HEK293 (cell line): ENCODE measurements at regions not wholly inside any gene's neighbourhood (a gene's known extent, or its start where the extent isn't known, plus 50 kb on each side); places are given as distances from the start of the nearest gene placed in this dataset.

ENCODE experiments used
- CTCF ChIA-PET: fragments of 350-600 bp; formaldehyde crosslinking; extraction: SDS; loops from one replicate; lab custom pipeline; 2021; ENCODE audit warnings: antibody characterized with exemption; lab: Yijun Ruan, JAX
- POLR2A ChIA-PET: fragments of 300-600 bp; formaldehyde crosslinking; extraction: SDS; loops from one replicate; lab custom pipeline; 2020; ENCODE audit warnings: antibody characterized with exemption, inconsistent platforms; lab: Yijun Ruan, JAX
- H3K27ac ChIP-seq: fragments of 200-500 bp; sonication (Bioruptor generic); 2 replicates; pipeline ENCODE4 v1.5.1; 2014; ENCODE audit warnings: low read depth, low read length, control low read depth, inconsistent platforms; ENCODE audit errors: extremely low read depth
- H3K36me3 ChIP-seq, 2 experiments: fragments of 200-500 bp in 1 of 2; sonication (Bioruptor generic) in 1 of 2; 1 replicate in 1 of 2; 2 replicates in 1 of 2; pipeline ENCODE4 v1.5.1; 2014 to 2017; ENCODE audit warnings: inconsistent platforms in 2 of 2, low read length in 2 of 2; ENCODE audit not compliant: control insufficient read depth in 2 of 2, insufficient read depth in 1 of 2
- H3K4me1 ChIP-seq: fragments of 200-500 bp; sonication (Bioruptor generic); 2 replicates; pipeline ENCODE4 v1.5.1; 2014; ENCODE audit warnings: mild to moderate bottlenecking, low read length, inconsistent platforms; ENCODE audit not compliant: control insufficient read depth, insufficient read depth
- H3K4me3 ChIP-seq: 2 replicates; pipeline ENCODE4 v1.5.1; 2011; ENCODE audit warnings: low read depth, mild to moderate bottlenecking, control low read depth, low read length, moderate library complexity
- H3K9me3 ChIP-seq: fragments of 200-500 bp; sonication (Bioruptor generic); 2 replicates; pipeline ENCODE4 v1.5.1; 2014; ENCODE audit warnings: low read depth, low read length, inconsistent platforms; ENCODE audit not compliant: control insufficient read depth, insufficient read depth
- BCL11B ChIP-seq: fragments of 450-650 bp; formaldehyde crosslinking; IDR thresholded peaks from 2 replicates; pipeline ENCODE4 v1.5.1; 2016; ENCODE audit warnings: low read depth, missing biosample characterization, missing genetic modification characterization
- INSM2 ChIP-seq: fragments of 450-650 bp; formaldehyde crosslinking; IDR thresholded peaks from 2 replicates; pipeline ENCODE4 v1.5.1; 2016; ENCODE audit warnings: missing biosample characterization, missing genetic modification characterization
- MYNN ChIP-seq: fragments of 450-650 bp; formaldehyde crosslinking; IDR thresholded peaks from 2 replicates; pipeline ENCODE4 v1.5.1; 2016; ENCODE audit warnings: missing biosample characterization, missing genetic modification characterization, borderline replicate concordance
- SCRT1 ChIP-seq: fragments of 450-650 bp; formaldehyde crosslinking; IDR thresholded peaks from 2 replicates; pipeline ENCODE4 v1.5.1; 2016; ENCODE audit warnings: missing biosample characterization, missing genetic modification characterization, borderline replicate concordance
- YY1 ChIP-seq: fragments of 450-650 bp; formaldehyde crosslinking; IDR thresholded peaks from 2 replicates; pipeline ENCODE4 v1.5.1; 2018; ENCODE audit warnings: missing biosample characterization, missing genetic modification characterization
- ZBTB11 ChIP-seq: fragments of 450-650 bp; formaldehyde crosslinking; conservative IDR thresholded peaks from 2 replicates; pipeline ENCODE4 v1.5.1; 2016; ENCODE audit warnings: low read depth, missing biosample characterization, missing genetic modification characterization
- ZNF10 ChIP-seq: fragments of 450-650 bp; formaldehyde crosslinking; IDR thresholded peaks from 2 replicates; pipeline ENCODE4 v1.5.1; 2017; ENCODE audit warnings: missing biosample characterization, missing genetic modification characterization
- ZNF138 ChIP-seq: fragments of 450-650 bp; formaldehyde crosslinking; IDR thresholded peaks from 2 replicates; pipeline ENCODE4 v1.5.1; 2016; ENCODE audit warnings: missing biosample characterization, missing genetic modification characterization, borderline replicate concordance
- ZNF280C ChIP-seq: fragments of 450-650 bp; formaldehyde crosslinking; IDR thresholded peaks from 2 replicates; pipeline ENCODE4 v1.5.1; 2016; ENCODE audit warnings: missing biosample characterization, missing genetic modification characterization
- ZNF488 ChIP-seq: fragments of 450-650 bp; formaldehyde crosslinking; IDR thresholded peaks from 2 replicates; pipeline ENCODE4 v1.5.1; 2016; ENCODE audit warnings: missing biosample characterization, missing genetic modification characterization
- ZNF521 ChIP-seq: fragments of 450-650 bp; formaldehyde crosslinking; IDR thresholded peaks from 2 replicates; pipeline ENCODE4 v1.5.1; 2017; ENCODE audit warnings: missing biosample characterization, mild to moderate bottlenecking, missing genetic modification characterization
- ZNF776 ChIP-seq: fragments of 450-650 bp; formaldehyde crosslinking; IDR thresholded peaks from 2 replicates; pipeline ENCODE4 v1.5.0; 2017; ENCODE audit warnings: missing biosample characterization, missing genetic modification characterization, borderline replicate concordance
- ZSCAN16 ChIP-seq: fragments of 450-650 bp; formaldehyde crosslinking; IDR thresholded peaks from 2 replicates; pipeline ENCODE4 v1.5.1; 2016; ENCODE audit warnings: missing biosample characterization, missing genetic modification characterization

- H3K9me3 ChIP-seq = no peaks in the 10 kb centered on the region
- CTCF ChIA-PET = interaction anchor here (0.6 kb wide), 1 partner anchor 1580 kb away, joined by 3 read pairs; no protein-coding TSS in a partner anchor
- no peak overlapping the region for H3K4me3 ChIP-seq
- POLR2A ChIA-PET = no interaction called here
- no peak for TF ChIP-seq ZNF488 (tag by site-specific recombination)
- TF ChIP-seq MYNN (tag by site-specific recombination) = no peak
- H3K36me3 ChIP-seq = no peaks in the 10 kb centered on the region
- no peaks in the 10 kb centered on the region for H3K4me1 ChIP-seq
- H3K27ac ChIP-seq = no peak overlapping the region
Measured at GRCh38 chr21:43282358-43283120, 113.7 kb downstream of the CRYAA start.

- Histone ChIP-seq H3K9me3 (no peaks in the 10 kb centered on the region), H3K36me3 (no peaks in the 10 kb centered on the region), H3K27ac (no peak overlapping the region), H3K4me3 (no peak overlapping the region), H3K4me1 (no peaks in the 10 kb centered on the region)
- CTCF ChIA-PET = no interaction called here
- POLR2A ChIA-PET = no interaction called here
- TF ChIP-seq ZNF521 (tag by site-specific recombination) (no peak), ZNF488 (tag by site-specific recombination) (no peak), ZNF138 (tag by site-specific recombination) (no peak), ZBTB11 (tag by site-specific recombination) (no peak), INSM2 (tag by site-specific recombination) (no peak), ZNF776 (tag by site-specific recombination) (no peak), SCRT1 (tag by site-specific recombination) (no peak), BCL11B (no peak), YY1 (tag by site-specific recombination) (no peak), ZNF10 (tag by site-specific recombination) (no peak), ZSCAN16 (tag by site-specific recombination) (no peak), ZNF280C (no peak)
Measured at GRCh38 chr21:43281661-43282357, 113.0 kb downstream of the CRYAA start.
